ENCODE measurements at regions not wholly inside any gene's neighbourhood (a gene's known extent, or its start where the extent isn't known, plus 50 kb on each side); places are given as distances from the start of the nearest gene placed in this dataset.

- Mint-ChIP-seq H3K9me3 (peaks cover 17% of the 10 kb centered on the region), H3K27me3 (peaks cover 21% of the 10 kb centered on the region), H3K4me1 (no peaks in the 10 kb centered on the region), H3K36me3 (peaks cover 3% of the 10 kb centered on the region), H3K27ac (no peak overlapping the region), H3K4me3 (no peak overlapping the region)
- no peak for DNase-seq
These were observed 61.3 kb upstream of the HEY2 start for GRCh38 chr6:125688138-125688537.

DNA sequence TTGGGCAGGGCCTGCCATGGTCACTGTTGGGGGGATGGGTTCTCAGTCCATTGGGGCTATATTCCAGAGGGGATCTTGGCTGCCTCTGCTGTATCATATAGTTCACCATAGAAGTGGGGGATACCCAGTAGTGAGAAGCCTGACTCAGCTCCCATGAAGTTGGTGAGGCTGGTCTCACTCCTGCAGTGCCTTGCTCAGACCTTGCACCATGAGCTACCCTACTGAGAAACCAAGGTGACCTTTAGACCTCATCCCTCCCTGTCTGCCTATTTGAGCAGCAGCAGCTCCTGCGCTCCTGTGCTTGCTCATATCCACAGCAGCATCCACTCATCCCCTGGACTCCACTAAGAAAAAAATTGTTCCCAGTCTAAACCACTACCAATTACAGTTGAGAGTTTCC is 56.0 kb upstream of the HEY2 start:
- Mint-ChIP-seq H3K4me1 (no peaks in the 10 kb centered on the region), H3K36me3 (peaks cover 3% of the 10 kb centered on the region), H3K27ac (no peak overlapping the region), H3K4me3 (no peak overlapping the region), H3K9me3 (peaks cover 11% of the 10 kb centered on the region), H3K27me3 (peaks cover 26% of the 10 kb centered on the region)
- no peak for DNase-seq

DNA sequence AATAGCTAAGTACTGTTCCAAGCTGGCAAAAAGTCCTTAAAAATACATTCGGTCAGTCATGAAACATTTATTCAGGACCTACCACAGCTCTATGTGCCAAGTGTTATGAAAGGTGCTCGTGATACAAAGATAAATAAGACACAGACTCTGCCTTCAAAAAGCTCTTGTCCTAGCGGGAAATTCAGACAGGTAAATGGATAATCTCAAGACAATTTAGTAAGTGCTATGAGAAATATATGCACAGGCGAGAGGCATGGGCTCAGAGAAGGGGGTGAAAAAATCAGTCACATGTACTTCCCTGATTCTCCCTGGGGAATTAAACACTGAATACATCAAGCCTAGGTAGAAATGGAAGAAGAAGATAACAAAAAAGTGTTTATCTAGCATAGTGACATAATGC is 49.8 kb upstream of the HEY2 start:
- Mint-ChIP-seq H3K4me1 (no peaks in the 10 kb centered on the region), H3K27me3 (peaks cover 13% of the 10 kb centered on the region), H3K4me3 (no peak overlapping the region), H3K36me3 (no peaks in the 10 kb centered on the region), H3K9me3 (no peaks in the 10 kb centered on the region), H3K27ac (no peak overlapping the region)
- no peak for DNase-seq

Data from activated naive CD8-positive, alpha-beta T cell treated with anti-CD3 and anti-CD28 coated beads for 36 hours (primary cell).